GM12878 (cell line): ENCODE measurements at regions not wholly inside any gene's neighbourhood (a gene's known extent, or its start where the extent isn't known, plus 50 kb on each side); places are given as distances from the start of the nearest gene placed in this dataset.
A peak's percentile ranks its signal among the peaks of the same experiment; 100 is the strongest.

ENCODE experiments used
- ATAC-seq: fragments of 200-7000 bp; cut with Tn5 transposase; 3 replicates; pipeline ENCODE4 v1.9.1; 2020; ENCODE audit warnings: mild to moderate bottlenecking, moderate library complexity
- BruUV-seq: library from RNA; stranded (reverse); fragments of 400-500 nt; replicated peaks from 2 replicates; lab custom pipeline; 2021; lab: Mats Ljungman, UMichigan
- CTCF ChIA-PET: fragments of 300-600 bp; sonication (Branson Sonifier 250); formaldehyde crosslinking; extraction: SDS; loops from one replicate; lab custom pipeline; 2021; ENCODE audit warnings: inconsistent platforms; lab: Yijun Ruan, JAX
- POLR2A ChIA-PET: fragments of 350-600 bp; formaldehyde crosslinking; extraction: SDS; loops from one replicate; lab custom pipeline; 2021; ENCODE audit warnings: inconsistent platforms; lab: Charles Lee
- RAD21 ChIA-PET: fragments of 300-600 bp; sonication (Branson Sonifier 250); formaldehyde crosslinking; loops from one replicate; lab custom pipeline; 2023; ENCODE audit warnings: antibody characterized with exemption; ENCODE audit not compliant: unreplicated experiment; lab: Charles Lee
- SMC1A ChIA-PET: fragments of 300-600 bp; sonication (Branson Sonifier 250); formaldehyde crosslinking; loops from one replicate; lab custom pipeline; 2023; ENCODE audit not compliant: unreplicated experiment, uncharacterized antibody; lab: Charles Lee
- DNase-seq: peaks from one replicate; pipeline ENCODE4 v3.0.0-alpha.2; 2011; ENCODE audit warnings: low read depth, low spot score
- FAIRE-seq: peaks from 3 replicates; lab custom pipeline; 2011; peaks lifted over from hg19 to GRCh38; lab: Jason Lieb, UNC
- H2AFZ ChIP-seq: 2 replicates; pipeline ENCODE4 v1.6.0; 2011; ENCODE audit warnings: low read depth, low read length, control low read depth; ENCODE audit not compliant: control insufficient read depth
- H3K27ac ChIP-seq: 2 replicates; pipeline ENCODE4 v1.5.1; 2011; ENCODE audit warnings: control low read depth; ENCODE audit not compliant: control insufficient read depth, insufficient read depth
- H3K27me3 ChIP-seq, 2 experiments: replicated peaks in 1 of 2; 2 replicates each; pipeline versions ENCODE4 v1.6.0 to v1.6.1; 2011; ENCODE audit warnings: low read length in 1 of 2; ENCODE audit not compliant: control insufficient read depth in 2 of 2, insufficient read depth in 2 of 2
- H3K36me3 ChIP-seq, 2 experiments: 2 replicates each; pipeline ENCODE4 v1.5.1; 2011; ENCODE audit warnings: low read length in 1 of 2; ENCODE audit not compliant: control insufficient read depth in 2 of 2, insufficient read depth in 2 of 2
- H3K4me1 ChIP-seq: 2 replicates; pipeline ENCODE4 v1.6.1; 2011; ENCODE audit warnings: mild to moderate bottlenecking, low read length, moderate library complexity, mixed read lengths; ENCODE audit not compliant: control insufficient read depth, insufficient read depth
- H3K4me2 ChIP-seq: 2 replicates; pipeline ENCODE4 v1.6.0; 2011; ENCODE audit warnings: control low read depth; ENCODE audit not compliant: control insufficient read depth, insufficient read depth
- H3K4me3 ChIP-seq: fragments of 200-600 bp; sonication (generic); 2 replicates; pipeline ENCODE4 v1.5.1; 2016
- H3K79me2 ChIP-seq: 2 replicates; pipeline ENCODE4 v1.6.0; 2011; ENCODE audit warnings: low read length; ENCODE audit not compliant: control insufficient read depth, insufficient read depth
- H3K9ac ChIP-seq: 2 replicates; pipeline ENCODE4 v1.8.0; 2011; ENCODE audit warnings: low read length, control low read depth, mixed read lengths; ENCODE audit not compliant: control insufficient read depth, insufficient read depth
- H3K9me3 ChIP-seq: replicated peaks from 3 replicates; pipeline ENCODE4 v1.5.1; 2011; ENCODE audit warnings: mild to moderate bottlenecking, low read length; ENCODE audit not compliant: control insufficient read depth, insufficient read depth
- H4K20me1 ChIP-seq: 2 replicates; pipeline ENCODE4 v1.6.0; 2011; ENCODE audit not compliant: control insufficient read depth, insufficient read depth
- BRCA1 ChIP-seq: IDR thresholded peaks from 2 replicates; pipeline ENCODE4 v1.6.1; 2011; ENCODE audit warnings: low read depth, low read length, improper control_type of control experiment
- FOS ChIP-seq: IDR thresholded peaks from 3 replicates; pipeline ENCODE4 v1.6.1; 2011; ENCODE audit warnings: borderline replicate concordance; ENCODE audit not compliant: insufficient read length; ENCODE audit errors: extremely low read depth
- IRF4 ChIP-seq: IDR thresholded peaks from 2 replicates; pipeline ENCODE4 v1.6.1; 2011; ENCODE audit warnings: low read depth, low read length
- SMC3 ChIP-seq: IDR thresholded peaks from 2 replicates; pipeline ENCODE4 v1.6.1; 2011; ENCODE audit warnings: low read length, improper control_type of control experiment, borderline replicate concordance
- STAT1 ChIP-seq: fragments of 450-650 bp; conservative IDR thresholded peaks from 2 replicates; pipeline ENCODE4 v1.6.1; 2014; ENCODE audit warnings: antibody characterized with exemption, mild to moderate bottlenecking
- ZNF24 ChIP-seq: fragments of 450-650 bp; IDR thresholded peaks from 2 replicates; pipeline ENCODE4 v1.6.1; 2017; ENCODE audit warnings: antibody characterized with exemption, mild to moderate bottlenecking
- ZZZ3 ChIP-seq: IDR thresholded peaks from 2 replicates; pipeline ENCODE4 v1.6.1; 2011; ENCODE audit warnings: low read depth; ENCODE audit not compliant: control insufficient read depth, insufficient read length
- WGBS: methylation state at CpG from one replicate; pipeline ENCODE4 v1.1.6; 2016; ENCODE audit warnings: low lambda C conversion rate; ENCODE audit not compliant: insufficient replicate concordance, insufficient coverage; ENCODE audit errors: missing lambda C conversion rate; 5-methylcytosine and 5-hydroxymethylcytosine counted together
- in situ Hi-C: fragments of 300-500 bp; cut with MboI; formaldehyde crosslinking; loops from 9 replicates; pipeline ENCODE4 v1.14.3; 2018; ENCODE audit warnings: mixed read lengths
- intact Hi-C: fragments of 100-400 bp; cut with micrococcal nuclease; formaldehyde crosslinking; loops from one replicate; pipeline ENCODE4 v1.14.2; 2022; ENCODE audit not compliant: unreplicated experiment
- TF ChIP-seq, protein P1 (sequence below): IDR thresholded peaks from 2 replicates; pipeline ENCODE4 v1.6.1; 2012; ENCODE audit warnings: low read depth, low read length, improper control_type of control experiment
- TF ChIP-seq, protein P2 (sequence below): fragments of 450-650 bp; IDR thresholded peaks from 2 replicates; pipeline ENCODE4 v1.6.1; 2017; ENCODE audit warnings: low read depth, mild to moderate bottlenecking, moderate library complexity
- TF ChIP-seq, protein P3 (sequence below): fragments of 450-650 bp; IDR thresholded peaks from 2 replicates; pipeline ENCODE4 v1.6.1; 2017; ENCODE audit warnings: mild to moderate bottlenecking
- TF ChIP-seq, protein P4 (sequence below): fragments of 450-650 bp; IDR thresholded peaks from 2 replicates; pipeline ENCODE4 v1.6.1; 2018; ENCODE audit warnings: mild to moderate bottlenecking, low read depth, moderate library complexity; ENCODE audit not compliant: partially characterized antibody

DNA sequence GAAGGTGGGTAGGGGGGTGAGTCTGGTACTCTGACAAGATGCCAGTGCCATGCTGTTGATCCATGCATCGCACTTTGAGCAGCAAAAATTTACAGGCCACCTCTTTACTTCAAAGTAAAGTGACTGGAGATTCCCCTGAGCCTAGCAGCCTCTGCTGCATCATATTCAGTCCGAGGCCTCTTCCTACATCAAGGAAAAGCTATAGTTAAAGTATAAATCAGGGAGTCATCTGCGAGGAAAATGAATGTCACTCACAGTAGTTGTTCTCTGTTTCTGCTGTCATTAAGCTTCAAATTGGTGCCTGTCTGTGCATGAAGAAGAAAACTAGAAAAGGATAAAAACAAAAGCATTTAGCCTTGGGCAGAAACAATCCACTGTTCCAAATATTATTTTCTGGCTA is 706.2 kb downstream of the TBL1XR1 start:
- CTCF ChIA-PET, result interaction anchor here (1.4 kb wide), 1 partner anchor 96 kb away, joined by 4 read pairs; no protein-coding TSS in a partner anchor
- 24% methylated on average over 3 of the region's 3 CpGs for WGBS
- no peak for TF ChIP-seq IRF4
- no peak for TF ChIP-seq FOS
- TF ChIP-seq, protein P1, sequence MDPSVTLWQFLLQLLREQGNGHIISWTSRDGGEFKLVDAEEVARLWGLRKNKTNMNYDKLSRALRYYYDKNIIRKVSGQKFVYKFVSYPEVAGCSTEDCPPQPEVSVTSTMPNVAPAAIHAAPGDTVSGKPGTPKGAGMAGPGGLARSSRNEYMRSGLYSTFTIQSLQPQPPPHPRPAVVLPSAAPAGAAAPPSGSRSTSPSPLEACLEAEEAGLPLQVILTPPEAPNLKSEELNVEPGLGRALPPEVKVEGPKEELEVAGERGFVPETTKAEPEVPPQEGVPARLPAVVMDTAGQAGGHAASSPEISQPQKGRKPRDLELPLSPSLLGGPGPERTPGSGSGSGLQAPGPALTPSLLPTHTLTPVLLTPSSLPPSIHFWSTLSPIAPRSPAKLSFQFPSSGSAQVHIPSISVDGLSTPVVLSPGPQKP, result no peak
- no peak for TF ChIP-seq ZZZ3
- TF ChIP-seq BRCA1, result no peak
- in situ Hi-C loops, result no loop called here
- DNase-seq (no peak), ATAC-seq (no peak), FAIRE-seq (no peak)
- Histone ChIP-seq H2AFZ (no peak overlapping the region), H3K27me3 (no peaks in the 10 kb centered on the region), H3K9ac (no peak overlapping the region), H3K79me2 (no peaks in the 10 kb centered on the region), H3K4me2 (no peak overlapping the region), H3K27ac (no peak overlapping the region), H4K20me1 (no peaks in the 10 kb centered on the region), H3K9me3 (no peaks in the 10 kb centered on the region), H3K4me3 (no peak overlapping the region), H3K36me3 (no peaks in the 10 kb centered on the region), H3K4me1 (no peaks in the 10 kb centered on the region)
- POLR2A ChIA-PET, result no interaction called here
- BruUV-seq, result no TSS peak
- SMC1A ChIA-PET, result no interaction called here
- RAD21 ChIA-PET, result no interaction called here
- intact Hi-C loops, result no loop called here

DNA sequence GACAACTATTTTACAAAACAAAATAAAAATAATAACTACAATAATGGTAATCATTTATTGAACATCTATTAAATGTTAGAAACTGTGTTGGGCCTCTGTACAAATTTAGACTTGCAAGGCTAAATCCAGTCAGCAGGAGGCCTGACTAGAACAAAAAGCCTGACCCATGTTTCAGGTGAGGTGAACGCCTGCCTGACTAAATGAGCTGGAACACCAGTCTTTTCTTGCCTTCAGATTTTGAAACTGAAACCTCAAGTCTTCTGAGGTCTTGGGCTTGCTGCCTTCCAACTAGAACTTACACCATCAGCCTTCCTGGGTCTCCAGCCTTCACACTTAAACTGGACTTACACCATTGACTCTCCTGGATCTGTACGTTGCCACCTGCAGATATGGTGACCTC is 706.9 kb downstream of the TBL1XR1 start:
- intact Hi-C loops, result no loop called here
- H3K79me2 ChIP-seq, result no peaks in the 10 kb centered on the region
- WGBS, result 35% methylated on average over 2 of the region's 2 CpGs
- H3K4me2 ChIP-seq, result no peak overlapping the region
- DNase-seq (no peak), ATAC-seq (peak; percentile 59), FAIRE-seq (no peak)
- H3K27ac ChIP-seq, result no peak overlapping the region
- H3K9me3 ChIP-seq, result no peaks in the 10 kb centered on the region
- BruUV-seq, result no TSS peak
- SMC1A ChIA-PET, result no interaction called here
- RAD21 ChIA-PET, result no interaction called here
- POLR2A ChIA-PET, result no interaction called here
- no peaks in the 10 kb centered on the region for H3K4me1 ChIP-seq
- no peak overlapping the region for H3K4me3 ChIP-seq
- CTCF ChIA-PET, result interaction anchor here (1.4 kb wide), 1 partner anchor 96 kb away, joined by 4 read pairs; no protein-coding TSS in a partner anchor
- H3K36me3 ChIP-seq, result no peaks in the 10 kb centered on the region
- no peak overlapping the region for H3K9ac ChIP-seq
- H4K20me1 ChIP-seq, result no peaks in the 10 kb centered on the region
- no peak overlapping the region for H2AFZ ChIP-seq
- H3K27me3 ChIP-seq, result no peaks in the 10 kb centered on the region
- in situ Hi-C loops, result no loop called here
- no peak for TF ChIP-seq SMC3
- TF ChIP-seq ZNF24, result no peak
- no peak for TF ChIP-seq STAT1
- TF ChIP-seq, protein P2, sequence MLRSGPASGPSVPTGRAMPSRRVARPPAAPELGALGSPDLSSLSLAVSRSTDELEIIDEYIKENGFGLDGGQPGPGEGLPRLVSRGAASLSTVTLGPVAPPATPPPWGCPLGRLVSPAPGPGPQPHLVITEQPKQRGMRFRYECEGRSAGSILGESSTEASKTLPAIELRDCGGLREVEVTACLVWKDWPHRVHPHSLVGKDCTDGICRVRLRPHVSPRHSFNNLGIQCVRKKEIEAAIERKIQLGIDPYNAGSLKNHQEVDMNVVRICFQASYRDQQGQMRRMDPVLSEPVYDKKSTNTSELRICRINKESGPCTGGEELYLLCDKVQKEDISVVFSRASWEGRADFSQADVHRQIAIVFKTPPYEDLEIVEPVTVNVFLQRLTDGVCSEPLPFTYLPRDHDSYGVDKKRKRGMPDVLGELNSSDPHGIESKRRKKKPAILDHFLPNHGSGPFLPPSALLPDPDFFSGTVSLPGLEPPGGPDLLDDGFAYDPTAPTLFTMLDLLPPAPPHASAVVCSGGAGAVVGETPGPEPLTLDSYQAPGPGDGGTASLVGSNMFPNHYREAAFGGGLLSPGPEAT, result no peak
- TF ChIP-seq, protein P3, sequence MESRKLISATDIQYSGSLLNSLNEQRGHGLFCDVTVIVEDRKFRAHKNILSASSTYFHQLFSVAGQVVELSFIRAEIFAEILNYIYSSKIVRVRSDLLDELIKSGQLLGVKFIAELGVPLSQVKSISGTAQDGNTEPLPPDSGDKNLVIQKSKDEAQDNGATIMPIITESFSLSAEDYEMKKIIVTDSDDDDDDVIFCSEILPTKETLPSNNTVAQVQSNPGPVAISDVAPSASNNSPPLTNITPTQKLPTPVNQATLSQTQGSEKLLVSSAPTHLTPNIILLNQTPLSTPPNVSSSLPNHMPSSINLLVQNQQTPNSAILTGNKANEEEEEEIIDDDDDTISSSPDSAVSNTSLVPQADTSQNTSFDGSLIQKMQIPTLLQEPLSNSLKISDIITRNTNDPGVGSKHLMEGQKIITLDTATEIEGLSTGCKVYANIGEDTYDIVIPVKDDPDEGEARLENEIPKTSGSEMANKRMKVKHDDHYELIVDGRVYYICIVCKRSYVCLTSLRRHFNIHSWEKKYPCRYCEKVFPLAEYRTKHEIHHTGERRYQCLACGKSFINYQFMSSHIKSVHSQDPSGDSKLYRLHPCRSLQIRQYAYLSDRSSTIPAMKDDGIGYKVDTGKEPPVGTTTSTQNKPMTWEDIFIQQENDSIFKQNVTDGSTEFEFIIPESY, result no peak
- TF ChIP-seq, protein P4, sequence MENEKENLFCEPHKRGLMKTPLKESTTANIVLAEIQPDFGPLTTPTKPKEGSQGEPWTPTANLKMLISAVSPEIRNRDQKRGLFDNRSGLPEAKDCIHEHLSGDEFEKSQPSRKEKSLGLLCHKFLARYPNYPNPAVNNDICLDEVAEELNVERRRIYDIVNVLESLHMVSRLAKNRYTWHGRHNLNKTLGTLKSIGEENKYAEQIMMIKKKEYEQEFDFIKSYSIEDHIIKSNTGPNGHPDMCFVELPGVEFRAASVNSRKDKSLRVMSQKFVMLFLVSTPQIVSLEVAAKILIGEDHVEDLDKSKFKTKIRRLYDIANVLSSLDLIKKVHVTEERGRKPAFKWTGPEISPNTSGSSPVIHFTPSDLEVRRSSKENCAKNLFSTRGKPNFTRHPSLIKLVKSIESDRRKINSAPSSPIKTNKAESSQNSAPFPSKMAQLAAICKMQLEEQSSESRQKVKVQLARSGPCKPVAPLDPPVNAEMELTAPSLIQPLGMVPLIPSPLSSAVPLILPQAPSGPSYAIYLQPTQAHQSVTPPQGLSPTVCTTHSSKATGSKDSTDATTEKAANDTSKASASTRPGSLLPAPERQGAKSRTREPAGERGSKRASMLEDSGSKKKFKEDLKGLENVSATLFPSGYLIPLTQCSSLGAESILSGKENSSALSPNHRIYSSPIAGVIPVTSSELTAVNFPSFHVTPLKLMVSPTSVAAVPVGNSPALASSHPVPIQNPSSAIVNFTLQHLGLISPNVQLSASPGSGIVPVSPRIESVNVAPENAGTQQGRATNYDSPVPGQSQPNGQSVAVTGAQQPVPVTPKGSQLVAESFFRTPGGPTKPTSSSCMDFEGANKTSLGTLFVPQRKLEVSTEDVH, result no peak
